ENCODE measurements at regions not wholly inside any gene's neighbourhood (a gene's known extent, or its start where the extent isn't known, plus 50 kb on each side); places are given as distances from the start of the nearest gene placed in this dataset.
A peak's percentile ranks its signal among the peaks of the same experiment; 100 is the strongest.

GRCh38 chr9:2570615-2571479 is 50.7 kb upstream of the VLDLR start:
- Mint-ChIP-seq H3K27ac (no peak overlapping the region), H3K27me3 (peaks cover 8% of the 10 kb centered on the region)

More at GRCh38 chr9:2570615-2571479, 50.7 kb upstream of the VLDLR start:
- no peaks in the 10 kb centered on the region for H3K4me1 Mint-ChIP-seq (ENCODE audit: low read depth)
- intact Hi-C loops (cut with micrococcal nuclease) = loop anchor here (1.0 kb wide), 1 partner anchor 84 kb away; no protein-coding TSS in a partner anchor
- no peaks in the 10 kb centered on the region for H3K36me3 Mint-ChIP-seq
- no peak overlapping the region for H3K4me3 Mint-ChIP-seq
- CTCF ChIA-PET = interaction anchor here (0.6 kb wide), 1 partner anchor 10 kb away, joined by 4 read pairs; no protein-coding TSS in a partner anchor
- H3K9me3 Mint-ChIP-seq = no peaks in the 10 kb centered on the region
- DNase-seq = peak; percentile 63
- POLR2A ChIA-PET = no interaction called here

Data from activated CD4-positive, alpha-beta memory T cell treated with anti-CD3 and anti-CD28 coated beads for 36 hours (primary cell).